Epithelial cell of prostate (primary cell): ENCODE measurements at regions not wholly inside any gene's neighbourhood (a gene's known extent, or its start where the extent isn't known, plus 50 kb on each side); places are given as distances from the start of the nearest gene placed in this dataset.
A peak's percentile ranks its signal among the peaks of the same experiment; 100 is the strongest.

ENCODE experiments used
- DNase-seq: peaks from one replicate; pipeline ENCODE4 v3.0.0-alpha.2; 2011; ENCODE audit warnings: low read depth, low spot score
- H3K27ac ChIP-seq: fragments of 450-650 bp; 2 replicates; pipeline ENCODE4 v1.5.1; 2017; ENCODE audit warnings: mild to moderate bottlenecking

DNA sequence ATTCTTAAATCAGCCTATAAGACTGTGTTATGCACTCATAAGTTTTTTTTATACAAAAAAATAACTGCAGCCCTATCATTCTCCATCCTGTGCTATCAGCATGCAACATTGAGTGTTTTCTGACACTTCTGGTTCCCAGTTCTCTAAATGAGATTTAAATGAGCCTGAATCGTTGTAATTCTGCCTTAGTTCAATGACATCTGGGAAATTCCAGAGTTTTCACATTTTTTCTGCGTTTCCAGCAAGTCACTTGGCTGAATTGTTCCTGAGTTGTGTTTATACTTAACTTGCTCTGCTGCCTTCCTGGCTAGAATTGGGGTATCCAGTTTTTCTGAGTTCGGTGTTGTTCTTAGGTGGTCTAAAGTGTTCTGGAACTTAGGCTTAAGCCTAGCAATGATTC is 636.1 kb upstream of the FZD8 start:
- no peak overlapping the region for H3K27ac ChIP-seq
- DNase-seq, result no peak

GRCh38 chr10:36277459-36277858 is 635.4 kb upstream of the FZD8 start:
- no peak overlapping the region for H3K27ac ChIP-seq
- no peak for DNase-seq

DNA sequence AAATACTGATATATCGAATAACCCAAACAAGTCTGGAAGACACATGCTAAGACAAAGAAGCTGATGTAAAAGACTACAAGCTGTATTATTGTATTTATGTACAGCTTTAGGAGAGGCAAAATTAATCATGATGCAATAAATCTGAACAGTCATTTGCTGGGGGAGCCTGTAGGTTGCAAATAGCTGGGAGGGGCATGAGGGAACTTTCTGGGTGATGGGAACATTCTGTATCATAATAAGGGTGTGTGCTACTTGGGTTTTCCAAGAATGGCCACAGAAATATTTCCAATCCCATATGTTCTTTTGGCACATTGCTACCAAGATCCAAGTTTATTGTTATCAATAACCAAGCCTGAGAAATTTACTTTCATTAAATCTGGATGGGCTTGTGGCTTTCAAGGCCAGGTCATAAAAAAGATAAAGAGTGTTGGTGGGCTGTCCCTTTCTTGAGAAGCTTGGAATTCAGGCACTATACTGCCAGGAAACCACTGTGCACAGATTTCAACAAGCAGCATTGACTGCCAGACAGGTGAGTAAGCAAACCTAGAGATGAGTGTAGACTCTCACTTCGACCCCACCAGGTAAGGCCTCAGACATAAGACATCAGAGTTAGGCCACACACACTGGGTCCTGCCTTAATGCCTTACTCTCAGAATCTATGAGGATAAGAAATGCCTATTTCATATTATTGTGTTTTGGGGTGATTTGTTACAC is 629.7 kb upstream of the FZD8 start:
- peak overlapping the region; percentile 61 for H3K27ac ChIP-seq

DNA sequence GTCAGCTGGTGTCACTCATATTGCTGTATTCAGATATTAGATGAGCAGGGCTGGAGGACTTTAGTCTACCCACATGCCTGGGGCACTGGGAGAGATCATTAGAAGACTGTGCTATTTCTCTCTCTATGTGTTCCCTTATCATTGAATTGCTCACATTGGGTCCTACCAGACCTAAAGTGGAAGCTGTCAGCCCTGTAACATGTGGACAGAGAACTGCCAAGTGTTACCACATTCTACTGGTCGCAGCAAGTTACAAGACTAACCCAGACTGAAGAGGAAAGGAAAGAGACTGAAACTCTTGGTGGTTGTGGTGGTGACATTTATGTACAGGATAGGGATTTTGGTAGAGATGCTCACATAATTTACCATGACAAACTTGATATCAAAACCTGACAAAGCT is 627.1 kb upstream of the FZD8 start:
- DNase-seq, result no peak
- H3K27ac ChIP-seq, result no peak overlapping the region

More for the DNA sequence above, 629.7 kb upstream of the FZD8 start:
- DNase-seq, result no peak

DNA sequence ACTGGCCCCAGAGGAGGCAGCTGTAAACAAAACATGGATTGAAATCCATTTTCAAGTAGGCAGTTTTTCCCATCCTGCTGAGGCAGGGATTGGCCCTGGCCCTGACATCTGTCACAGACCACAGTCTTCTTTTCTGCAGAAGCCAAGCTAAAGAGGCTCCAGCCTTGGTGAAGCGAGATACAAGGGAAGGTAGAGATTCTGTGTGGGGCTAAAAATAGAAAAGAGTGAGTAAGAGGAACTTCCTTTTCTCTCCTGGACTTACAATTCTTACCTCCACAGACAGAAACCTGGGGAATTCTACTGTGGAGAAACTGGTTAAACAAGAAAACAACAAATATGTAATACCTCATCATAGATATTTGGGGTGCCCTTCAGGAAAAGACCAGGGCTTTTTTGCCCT is 624.8 kb upstream of the FZD8 start:
- DNase-seq, result no peak
- H3K27ac ChIP-seq, result peak overlapping the region; percentile 39

DNA sequence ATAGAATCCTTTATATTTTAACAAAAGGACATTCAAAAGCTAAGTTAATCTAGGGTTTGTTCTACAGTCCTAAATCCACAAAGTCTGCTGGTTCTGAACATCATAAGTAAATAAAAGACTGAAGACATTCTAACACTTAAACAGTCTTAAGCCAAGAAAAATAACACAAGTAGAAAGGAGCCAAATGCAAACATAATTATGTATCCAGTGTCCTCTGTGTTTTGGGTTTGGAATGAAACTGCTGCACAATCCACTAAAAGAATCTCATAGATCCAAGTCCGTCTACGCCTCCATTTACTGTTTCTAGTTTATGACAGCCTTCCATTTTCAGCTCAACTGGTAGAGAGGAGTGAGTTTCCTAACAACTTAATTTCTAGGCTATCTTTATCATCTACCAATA is 623.6 kb upstream of the FZD8 start:
- no peak for DNase-seq
- H3K27ac ChIP-seq, result no peak overlapping the region

DNA sequence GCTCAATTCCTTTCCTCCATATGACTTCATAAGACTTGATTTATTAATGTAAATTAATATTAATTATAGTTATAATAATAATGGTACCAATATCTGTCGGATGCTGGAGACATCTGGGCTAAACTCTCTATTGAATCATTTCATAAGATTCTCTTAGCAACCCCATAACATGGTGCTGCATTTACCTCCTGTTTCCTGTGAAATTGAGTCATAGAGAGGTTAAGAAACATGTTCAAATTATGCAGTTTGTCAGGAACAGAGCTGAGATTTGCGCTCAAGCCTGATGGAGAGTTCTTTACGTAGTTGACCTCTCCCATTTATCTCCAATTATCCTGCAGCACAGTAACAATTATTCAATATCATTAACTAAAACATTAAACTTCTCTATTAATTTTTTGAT is 621.8 kb upstream of the FZD8 start:
- H3K27ac ChIP-seq, result no peak overlapping the region
- no peak for DNase-seq

DNA sequence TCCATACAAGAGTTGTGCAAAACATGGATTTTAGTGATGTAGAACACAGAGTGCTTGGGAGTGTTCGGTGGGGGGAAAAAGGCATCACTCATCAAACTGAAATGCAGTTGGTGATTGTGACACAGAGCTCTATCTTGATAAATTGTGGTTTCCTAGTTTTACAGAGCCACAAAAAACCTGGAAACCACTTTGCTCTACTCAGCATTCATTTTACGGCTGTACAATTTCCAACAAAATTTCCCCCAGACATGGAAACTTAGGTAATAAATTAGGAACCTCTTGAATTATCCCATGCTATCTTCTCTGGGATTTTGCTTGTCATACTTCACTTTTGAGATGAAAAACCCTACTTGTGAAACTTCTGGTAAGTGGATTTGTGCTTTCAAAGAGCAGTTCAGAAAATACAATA is 614.9 kb upstream of the FZD8 start:
- no peak overlapping the region for H3K27ac ChIP-seq
- no peak for DNase-seq

GRCh38 chr10:36256166-36256565 is 614.1 kb upstream of the FZD8 start:
- no peak for DNase-seq

DNA sequence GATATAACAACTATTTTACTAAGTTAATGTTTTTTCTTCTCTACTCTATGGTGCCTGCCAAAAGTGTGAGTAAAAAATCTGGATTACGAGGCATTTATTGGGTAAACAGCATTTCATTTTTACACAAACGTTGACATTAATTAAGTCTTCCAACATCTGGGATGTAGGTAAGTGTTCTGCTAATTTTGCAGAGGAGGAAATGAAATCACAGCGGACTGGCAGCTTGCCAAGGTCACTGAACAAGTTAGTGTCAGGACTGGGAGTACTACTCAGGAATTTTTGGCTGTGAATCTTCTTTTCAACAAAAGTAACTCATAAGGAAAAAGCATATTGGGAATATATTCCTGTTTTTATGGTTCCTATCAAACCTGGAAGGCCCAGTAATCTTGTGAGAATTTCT is 612.1 kb upstream of the FZD8 start:
- H3K27ac ChIP-seq, result no peak overlapping the region

More at GRCh38 chr10:36256166-36256565, 614.1 kb upstream of the FZD8 start:
- no peak overlapping the region for H3K27ac ChIP-seq

DNA sequence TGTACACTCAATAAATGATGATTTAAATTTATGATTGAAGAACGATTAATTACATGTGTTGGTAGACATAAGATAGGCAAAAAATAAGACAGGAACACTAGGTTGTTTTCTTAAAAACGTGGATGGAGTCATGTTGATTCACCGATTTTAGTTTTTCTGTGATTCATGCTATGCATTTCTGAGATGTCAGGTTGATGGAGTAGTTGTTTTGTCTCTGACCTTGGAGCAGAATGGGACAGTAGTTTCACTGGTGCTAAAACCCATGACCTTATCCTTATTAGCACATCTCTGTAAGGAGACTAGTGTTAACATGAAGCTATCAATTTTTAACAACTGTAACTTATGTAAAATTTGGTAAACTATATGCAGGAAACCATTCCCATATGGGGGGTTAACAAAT is 611.6 kb upstream of the FZD8 start:
- H3K27ac ChIP-seq, result no peak overlapping the region
- no peak for DNase-seq

More for the DNA sequence above, 612.1 kb upstream of the FZD8 start:
- no peak for DNase-seq

GRCh38 chr10:36251068-36251467 is 609.0 kb upstream of the FZD8 start:
- DNase-seq, result no peak
- H3K27ac ChIP-seq, result no peak overlapping the region

- no peak for DNase-seq
- H3K27ac ChIP-seq, result no peak overlapping the region
Observed at GRCh38 chr10:36248304-36248981, 606.3 kb upstream of the FZD8 start.

- no peak for DNase-seq
- no peak overlapping the region for H3K27ac ChIP-seq
Observed at GRCh38 chr10:36247478-36247877, 605.4 kb upstream of the FZD8 start.

DNA sequence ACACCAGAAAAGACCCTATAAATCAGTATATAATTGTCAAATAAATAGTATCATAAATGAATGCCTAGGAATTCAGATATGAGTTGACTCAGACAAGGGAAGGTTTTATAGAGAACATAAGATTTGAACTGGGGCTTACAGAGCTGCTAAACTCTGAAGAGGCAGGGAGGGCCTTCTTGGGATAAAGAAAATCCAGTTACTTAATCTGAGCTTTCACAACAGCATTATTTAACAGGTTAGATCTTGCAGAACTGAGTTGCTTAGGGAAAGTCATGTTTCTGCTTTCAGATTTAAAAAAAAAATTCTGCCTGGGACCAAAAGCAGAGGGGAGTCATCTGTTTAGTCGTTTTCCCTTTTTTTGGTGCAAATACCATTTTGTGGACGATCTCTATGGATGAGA is 594.8 kb upstream of the FZD8 start:
- DNase-seq, result no peak
- no peak overlapping the region for H3K27ac ChIP-seq

GRCh38 chr10:36236341-36236740 is 594.2 kb upstream of the FZD8 start:
- no peak overlapping the region for H3K27ac ChIP-seq
- DNase-seq, result no peak

DNA sequence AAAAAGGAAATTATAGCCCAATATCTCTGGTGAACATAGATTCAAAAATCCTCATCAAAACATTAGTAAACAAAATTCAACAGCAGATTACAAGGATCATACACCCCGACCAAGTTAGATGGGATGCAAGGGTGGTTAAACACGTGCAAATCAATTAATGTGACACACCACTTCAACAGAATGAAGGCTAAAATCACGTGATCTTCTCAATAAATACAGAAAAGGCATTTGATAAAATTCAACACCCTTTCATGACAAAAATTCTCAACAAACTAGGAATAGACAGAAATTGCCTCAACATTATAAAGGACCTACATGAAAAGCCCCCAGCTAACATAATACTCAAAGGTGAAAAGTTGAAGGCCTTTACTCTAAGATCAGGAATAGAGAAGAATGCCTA is 590.8 kb upstream of the FZD8 start:
- no peak overlapping the region for H3K27ac ChIP-seq
- no peak for DNase-seq

- no peak for DNase-seq
- H3K27ac ChIP-seq, result no peak overlapping the region
Observed at GRCh38 chr10:36224431-36224985, 582.4 kb upstream of the FZD8 start.

- H3K27ac ChIP-seq, result no peak overlapping the region
Observed at GRCh38 chr10:36221101-36221500, 579.0 kb upstream of the FZD8 start.

DNA sequence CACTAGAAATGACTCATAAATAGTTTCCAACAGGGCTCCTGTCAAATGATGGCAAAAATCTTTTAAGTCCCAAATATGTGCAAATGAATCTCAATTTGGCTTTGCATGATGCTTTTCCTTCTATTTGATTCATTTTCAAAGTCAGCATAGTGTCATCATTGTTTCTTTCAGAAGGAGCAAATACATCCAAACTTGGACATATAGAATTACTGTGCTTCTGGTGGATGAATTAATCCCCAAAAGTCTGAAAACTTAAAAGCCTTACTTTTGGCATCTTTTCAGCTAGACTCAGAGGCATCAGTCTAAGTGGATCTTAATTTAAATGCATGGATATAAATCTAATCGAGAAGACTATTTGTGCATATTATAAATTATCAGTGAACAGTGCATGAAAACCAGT is 578.1 kb upstream of the FZD8 start:
- DNase-seq, result no peak
- H3K27ac ChIP-seq, result no peak overlapping the region

More at GRCh38 chr10:36221101-36221500, 579.0 kb upstream of the FZD8 start:
- DNase-seq, result no peak

DNA sequence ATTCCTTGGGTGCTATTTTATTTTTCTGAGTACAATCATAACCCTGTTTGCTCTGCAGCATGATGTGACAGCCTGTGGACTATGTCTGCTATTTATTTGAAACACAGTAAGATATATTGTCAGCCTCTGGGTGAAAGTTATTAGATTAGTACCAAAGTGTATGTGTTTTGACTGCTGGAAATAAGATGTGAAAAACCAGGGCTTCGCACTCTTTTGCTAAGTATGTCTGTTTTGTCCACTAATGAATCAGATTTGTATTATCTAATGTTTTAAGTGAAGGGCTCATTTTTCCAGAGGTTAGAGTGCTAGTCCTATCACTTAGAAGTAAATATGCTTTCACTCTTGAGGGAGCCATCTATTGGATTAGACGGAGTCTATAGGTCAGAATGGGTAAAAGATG is 569.8 kb upstream of the FZD8 start:
- DNase-seq, result no peak
- no peak overlapping the region for H3K27ac ChIP-seq

DNA sequence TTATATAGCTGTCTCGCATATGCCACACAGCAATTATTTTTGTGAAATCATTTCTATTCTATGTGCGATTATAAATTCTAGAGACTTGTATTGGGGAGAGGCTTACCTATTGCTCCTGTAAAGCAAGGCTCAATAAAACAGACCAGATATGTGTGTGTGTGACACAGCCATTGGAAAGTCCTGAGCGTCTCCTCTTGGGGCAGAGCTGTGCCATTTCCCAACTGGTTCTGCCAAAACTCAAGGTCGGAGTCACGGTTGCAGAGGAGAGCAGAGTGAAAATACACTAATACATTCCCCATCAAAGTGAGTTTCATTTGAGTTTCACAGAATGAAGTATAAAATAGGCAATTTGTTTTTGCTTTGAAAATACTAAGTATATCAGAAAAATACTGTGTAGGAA is 567.4 kb upstream of the FZD8 start:
- no peak overlapping the region for H3K27ac ChIP-seq
- DNase-seq, result no peak
